Esophagus muscularis mucosa (tissue), 4 donors: ENCODE measurements at regions not wholly inside any gene's neighbourhood (a gene's known extent, or its start where the extent isn't known, plus 50 kb on each side); places are given as distances from the start of the nearest gene placed in this dataset.

Source experiments
- DNase-seq: peaks from one replicate; pipeline ENCODE4 v3.0.0-alpha.2; 2017; ENCODE audit errors: extremely low spot score
- H3K27ac ChIP-seq, 4 donors: fragments of 200-600 bp; sonication (generic); replicated peaks in 1 of 4; 1 replicate in 3 of 4; 2 replicates in 1 of 4; pipeline ENCODE4 v1.5.1; 2016 to 2019; ENCODE audit warnings: mild to moderate bottlenecking in 1 of 4
- H3K27me3 ChIP-seq, 4 donors: fragments of 200-600 bp; sonication (generic); one replicate each; pipeline versions ENCODE4 v1.5.1 to v1.6.0; 2016 to 2019
- H3K36me3 ChIP-seq, 4 donors: fragments of 200-600 bp; sonication (generic); one replicate each; pipeline ENCODE4 v1.5.1; 2016 to 2019
- H3K4me1 ChIP-seq, 4 donors: fragments of 200-600 bp; sonication (generic); one replicate each; pipeline ENCODE4 v1.5.1; 2016 to 2019
- H3K4me3 ChIP-seq, 4 donors: fragments of 200-600 bp; sonication (generic); 1 replicate in 2 of 4; 2 replicates in 2 of 4; pipeline ENCODE4 v1.5.1; 2016 to 2019; ENCODE audit warnings: mild to moderate bottlenecking in 4 of 4, moderate library complexity in 1 of 4
- H3K9me3 ChIP-seq, 4 donors: fragments of 200-600 bp; sonication (generic); 1 replicate in 3 of 4; 2 replicates in 1 of 4; pipeline ENCODE4 v1.5.1; 2016 to 2019
- EP300 ChIP-seq: sonication (generic); formaldehyde crosslinking; IDR thresholded peaks from one replicate; pipeline ENCODE4 v1.6.1; 2017; ENCODE audit warnings: antibody characterized with exemption
- POLR2A ChIP-seq: fragments of 450-650 bp; IDR thresholded peaks from one replicate; pipeline ENCODE4 v1.6.1; 2017; ENCODE audit warnings: antibody characterized with exemption, moderate library complexity, mild to moderate bottlenecking, low read depth
- POLR2AphosphoS5 ChIP-seq, 2 donors: sonication (generic); formaldehyde crosslinking; IDR thresholded peaks; one replicate each; pipeline ENCODE4 v1.6.1; 2017; ENCODE audit warnings: antibody characterized with exemption in 2 of 2
- WGBS: methylation state at CpG from one replicate; pipeline ENCODE4 v1.1.5; 2018; 5-methylcytosine and 5-hydroxymethylcytosine counted together
- intact Hi-C: fragments of 100-400 bp; cut with DNase I; formaldehyde crosslinking; loops from one replicate; pipeline ENCODE4 v1.15.1; 2023
- TF ChIP-seq, protein P1 (sequence below), 3 experiments: fragments of 200-600 bp in 2 of 3; fragments of 450-650 bp in 1 of 3; sonication (generic) in 2 of 3; IDR thresholded peaks; one replicate each; pipeline ENCODE4 v1.5.1; 2017 to 2019; ENCODE audit warnings: antibody characterized with exemption in 3 of 3, mild to moderate bottlenecking in 2 of 3, moderate library complexity in 1 of 3

DNA sequence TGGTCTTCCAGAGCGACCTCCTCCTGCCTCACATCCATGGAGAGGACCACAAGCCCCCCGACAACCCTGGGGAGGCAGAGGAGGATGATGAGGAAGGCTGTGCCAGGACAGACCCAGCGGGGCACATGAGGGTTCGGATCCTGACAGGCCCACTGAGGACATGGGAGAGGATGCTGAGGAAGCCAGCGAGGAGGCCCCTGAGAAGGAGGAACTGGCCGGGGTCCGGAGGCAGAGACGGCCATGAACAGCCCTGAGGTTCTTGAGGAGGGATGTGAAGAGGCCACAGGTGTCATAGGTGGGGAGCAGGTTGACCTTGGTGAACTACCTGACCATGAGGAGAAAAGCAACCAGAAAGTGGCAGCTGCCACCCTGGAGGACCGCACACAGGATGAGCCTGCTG is 54.9 kb upstream of the WNT7A start:
- H3K27me3 ChIP-seq: peaks cover 0 to 16% (median 2%) of the 10 kb centered on the region in 4 donors
- intact Hi-C loops: no loop called here
- TF ChIP-seq, protein P1, sequence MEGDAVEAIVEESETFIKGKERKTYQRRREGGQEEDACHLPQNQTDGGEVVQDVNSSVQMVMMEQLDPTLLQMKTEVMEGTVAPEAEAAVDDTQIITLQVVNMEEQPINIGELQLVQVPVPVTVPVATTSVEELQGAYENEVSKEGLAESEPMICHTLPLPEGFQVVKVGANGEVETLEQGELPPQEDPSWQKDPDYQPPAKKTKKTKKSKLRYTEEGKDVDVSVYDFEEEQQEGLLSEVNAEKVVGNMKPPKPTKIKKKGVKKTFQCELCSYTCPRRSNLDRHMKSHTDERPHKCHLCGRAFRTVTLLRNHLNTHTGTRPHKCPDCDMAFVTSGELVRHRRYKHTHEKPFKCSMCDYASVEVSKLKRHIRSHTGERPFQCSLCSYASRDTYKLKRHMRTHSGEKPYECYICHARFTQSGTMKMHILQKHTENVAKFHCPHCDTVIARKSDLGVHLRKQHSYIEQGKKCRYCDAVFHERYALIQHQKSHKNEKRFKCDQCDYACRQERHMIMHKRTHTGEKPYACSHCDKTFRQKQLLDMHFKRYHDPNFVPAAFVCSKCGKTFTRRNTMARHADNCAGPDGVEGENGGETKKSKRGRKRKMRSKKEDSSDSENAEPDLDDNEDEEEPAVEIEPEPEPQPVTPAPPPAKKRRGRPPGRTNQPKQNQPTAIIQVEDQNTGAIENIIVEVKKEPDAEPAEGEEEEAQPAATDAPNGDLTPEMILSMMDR (IDR thresholded peaks at IDR 0.05): no peak
- TF ChIP-seq POLR2AphosphoS5 (IDR thresholded peaks at IDR 0.05): no peak
- TF ChIP-seq EP300: no peak
- no peak for TF ChIP-seq POLR2A
- no peak overlapping the region for H3K4me3 ChIP-seq
- H3K9me3 ChIP-seq: peaks cover 0 to 13% (median 3%) of the 10 kb centered on the region in 4 donors
- peaks cover 0 to 12% (median 7%) of the 10 kb centered on the region in 4 donors for H3K4me1 ChIP-seq
- no peak overlapping the region for H3K27ac ChIP-seq
- DNase-seq: no peak
- WGBS: 91% methylated on average over 9 of the region's 9 CpGs
- no peaks in the 10 kb centered on the region for H3K36me3 ChIP-seq

DNA sequence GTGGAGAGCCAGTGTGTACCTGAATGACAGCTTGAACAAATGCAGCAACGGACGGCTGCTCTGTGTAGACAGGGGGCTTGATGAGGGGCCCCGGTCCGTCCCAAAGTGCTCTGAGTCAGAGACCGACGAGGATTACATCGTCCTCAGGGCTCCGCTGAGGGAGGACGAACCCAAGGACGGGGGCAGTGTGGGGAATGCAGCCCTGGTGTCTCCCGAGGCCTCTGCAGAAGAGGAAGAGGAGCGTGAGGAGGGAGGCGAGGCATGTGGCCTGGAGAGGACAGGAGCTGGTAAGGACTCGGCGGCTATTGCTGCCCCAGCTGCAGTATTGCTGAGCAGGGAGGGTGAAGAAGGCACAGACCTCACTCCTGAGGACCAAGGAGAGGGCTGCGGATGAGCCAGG is 54.4 kb upstream of the WNT7A start:
- intact Hi-C loops: no loop called here

DNA sequence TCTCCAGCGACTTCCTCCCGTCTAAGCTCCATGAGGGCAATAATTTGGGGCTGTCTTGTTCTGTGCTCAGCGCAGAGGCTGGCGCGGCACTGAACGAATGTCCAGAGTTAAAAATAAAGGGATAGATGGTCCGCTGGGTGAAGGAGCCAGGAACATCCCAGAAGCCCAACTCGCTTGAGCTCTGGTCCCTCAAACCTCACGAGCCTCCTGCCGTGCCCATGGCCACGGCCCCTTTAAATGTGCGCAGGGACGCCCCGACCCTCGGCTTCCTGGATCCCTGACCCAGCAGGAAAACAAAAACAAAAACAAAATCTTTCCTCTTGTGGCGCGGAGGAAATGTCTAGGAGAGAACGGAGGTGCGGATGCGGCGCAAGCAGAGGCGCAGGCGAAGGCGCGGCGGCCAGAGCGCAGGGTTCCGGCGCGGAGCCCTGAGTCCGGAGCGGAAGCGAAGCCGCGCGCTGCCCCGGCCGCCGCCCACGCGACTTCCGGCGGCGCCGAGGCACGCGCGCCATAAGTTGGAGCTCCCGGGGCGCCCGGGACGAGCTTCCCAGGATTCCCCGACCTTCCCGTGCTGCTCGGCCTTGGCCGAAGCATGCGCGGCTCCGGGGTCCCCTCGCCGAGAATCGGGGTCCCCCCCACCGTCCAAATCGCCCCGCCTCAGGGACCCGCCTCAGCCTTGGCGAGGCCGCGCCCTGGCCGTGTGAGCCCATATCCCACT is 52.9 kb upstream of the WNT7A start:
- peaks cover 0 to 16% (median 2%) of the 10 kb centered on the region in 4 donors for H3K27me3 ChIP-seq
- no peaks in the 10 kb centered on the region for H3K36me3 ChIP-seq
- TF ChIP-seq POLR2A: no peak
- TF ChIP-seq EP300: no peak
- no peak overlapping the region for H3K27ac ChIP-seq
- 31% methylated on average over 37 of the region's 70 CpGs for WGBS
- intact Hi-C loops: no loop called here
- no peak for DNase-seq
- H3K4me3 ChIP-seq: peak overlapping the region; percentile 47 to 58 (median 52)
- H3K9me3 ChIP-seq: peaks cover 0 to 29% (median 10%) of the 10 kb centered on the region in 4 donors
- peaks cover 0 to 12% (median 7%) of the 10 kb centered on the region in 4 donors for H3K4me1 ChIP-seq

More for the DNA sequence above, 54.4 kb upstream of the WNT7A start:
- Histone ChIP-seq H3K9me3 (peaks cover 0 to 17% (median 3%) of the 10 kb centered on the region in 4 donors), H3K36me3 (no peaks in the 10 kb centered on the region), H3K27ac (no peak overlapping the region), H3K4me3 (no peak overlapping the region), H3K27me3 (peaks cover 0 to 16% (median 2%) of the 10 kb centered on the region in 4 donors), H3K4me1 (peaks cover 0 to 12% (median 7%) of the 10 kb centered on the region in 4 donors)
- no peak for DNase-seq
- 89% methylated on average over 16 of the region's 16 CpGs for WGBS
- TF ChIP-seq, protein P1 (IDR thresholded peaks at IDR 0.05): no peak
- no peak for TF ChIP-seq EP300
- TF ChIP-seq POLR2A: no peak
- TF ChIP-seq POLR2AphosphoS5 (IDR thresholded peaks at IDR 0.05): no peak

DNA sequence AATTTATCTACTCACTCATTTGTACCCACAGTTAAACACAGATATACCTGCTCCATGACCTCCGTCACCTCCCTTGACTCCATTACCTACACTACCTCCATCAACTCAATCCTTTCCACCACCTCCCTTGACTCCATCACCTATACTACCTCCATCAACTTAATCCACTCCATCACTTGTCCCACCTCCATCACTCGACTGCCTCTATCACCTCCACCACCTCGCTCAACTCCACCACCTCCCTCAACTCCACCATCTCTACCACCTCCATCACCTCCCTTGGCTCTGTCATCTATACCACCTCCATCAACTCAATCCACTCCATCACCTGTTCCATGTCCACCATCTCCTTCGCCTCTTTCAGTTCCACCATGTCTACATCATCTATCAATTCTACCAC is 51.3 kb upstream of the WNT7A start:
- WGBS: 92% methylated on average over 4 of the region's 4 CpGs
- H3K4me3 ChIP-seq: no peak overlapping the region
- intact Hi-C loops: no loop called here
- H3K27ac ChIP-seq: no peak overlapping the region
- TF ChIP-seq EP300 (no peak), POLR2A (no peak), POLR2AphosphoS5 (IDR thresholded peaks at IDR 0.05) (no peak)
- TF ChIP-seq, protein P1 (IDR thresholded peaks at IDR 0.05): no peak
- H3K4me1 ChIP-seq: peaks cover 0 to 12% (median 7%) of the 10 kb centered on the region in 4 donors
- peaks cover 0 to 35% (median 10%) of the 10 kb centered on the region in 4 donors for H3K9me3 ChIP-seq
- no peak for DNase-seq
- no peaks in the 10 kb centered on the region for H3K36me3 ChIP-seq
- peaks cover 0 to 16% (median 2%) of the 10 kb centered on the region in 4 donors for H3K27me3 ChIP-seq
